ENCODE measurements at regions not wholly inside any gene's neighbourhood (a gene's known extent, or its start where the extent isn't known, plus 50 kb on each side); places are given as distances from the start of the nearest gene placed in this dataset.

DNA sequence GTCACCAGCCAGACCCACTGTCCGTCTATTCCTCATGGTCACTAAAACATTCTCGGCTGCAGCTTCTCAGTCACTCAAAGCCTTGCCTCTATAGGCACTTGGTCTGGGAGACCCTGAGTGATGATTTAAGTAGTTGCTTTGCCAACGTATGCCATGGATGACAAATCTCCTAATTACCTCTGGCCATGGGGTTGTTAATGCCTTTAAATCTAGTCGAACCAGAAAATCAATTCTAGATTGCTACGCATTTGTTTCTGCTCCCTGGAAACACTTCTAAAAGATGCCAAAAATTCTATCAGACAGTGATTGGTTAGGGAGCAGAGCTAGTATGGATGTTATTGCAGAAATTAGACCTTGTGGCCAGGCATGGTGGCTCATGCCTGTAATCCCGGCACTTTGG is 57.0 kb upstream of the RTL6 start:
- H3K27me3 Mint-ChIP-seq (ENCODE audit: low read depth), result peaks cover 71% of the 10 kb centered on the region
- H3K27ac Mint-ChIP-seq, result no peak overlapping the region
- H3K4me1 Mint-ChIP-seq, result peaks cover 3% of the 10 kb centered on the region
- H3K36me3 Mint-ChIP-seq, result no peaks in the 10 kb centered on the region
- no peak for TF ChIP-seq CTCF (IDR thresholded peaks at IDR 0.05; ENCODE audit: unreplicated experiment)
- no peak overlapping the region for H3K4me3 Mint-ChIP-seq
- H3K9me3 Mint-ChIP-seq, result peaks cover 4% of the 10 kb centered on the region
- DNase-seq (ENCODE audit: low spot score in 2 of 2, unreplicated experiment in 2 of 2), result peak in 1 of 2 experiments; percentile 16

DNA sequence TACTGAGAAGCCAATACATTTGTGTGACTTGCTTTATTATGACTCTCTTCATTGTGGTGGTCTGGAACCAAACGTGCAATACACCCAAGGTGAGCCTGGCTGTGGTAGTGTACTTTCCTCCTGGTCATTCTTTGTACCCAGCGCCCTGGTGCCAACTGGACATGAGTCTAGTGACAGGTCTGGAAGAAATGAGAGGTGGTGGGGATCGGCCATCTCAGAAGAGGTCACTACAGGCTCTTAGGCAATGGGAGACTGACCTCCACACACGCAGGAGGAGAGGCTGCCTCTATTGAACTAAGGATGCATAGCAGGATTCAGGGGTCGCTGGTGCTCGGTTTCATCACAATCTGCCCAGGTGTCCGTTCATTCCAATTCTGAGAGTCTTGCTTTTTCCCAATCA is 56.4 kb upstream of the RTL6 start:
- DNase-seq (ENCODE audit: low spot score in 2 of 2, unreplicated experiment in 2 of 2), result peak in 1 of 2 experiments; percentile 20
- no peaks in the 10 kb centered on the region for H3K36me3 Mint-ChIP-seq
- no peaks in the 10 kb centered on the region for H3K9me3 Mint-ChIP-seq
- no peak for TF ChIP-seq CTCF (IDR thresholded peaks at IDR 0.05; ENCODE audit: unreplicated experiment)
- H3K4me1 Mint-ChIP-seq, result peaks cover 6% of the 10 kb centered on the region
- no peak overlapping the region for H3K4me3 Mint-ChIP-seq
- no peak overlapping the region for H3K27ac Mint-ChIP-seq
- peaks cover 69% of the 10 kb centered on the region for H3K27me3 Mint-ChIP-seq (ENCODE audit: low read depth)

GRCh38 chr22:44550711-44551491 is 52.9 kb upstream of the RTL6 start:
- peaks cover 9% of the 10 kb centered on the region for H3K4me1 Mint-ChIP-seq
- no peak for TF ChIP-seq CTCF (IDR thresholded peaks at IDR 0.05; ENCODE audit: unreplicated experiment)

DNA sequence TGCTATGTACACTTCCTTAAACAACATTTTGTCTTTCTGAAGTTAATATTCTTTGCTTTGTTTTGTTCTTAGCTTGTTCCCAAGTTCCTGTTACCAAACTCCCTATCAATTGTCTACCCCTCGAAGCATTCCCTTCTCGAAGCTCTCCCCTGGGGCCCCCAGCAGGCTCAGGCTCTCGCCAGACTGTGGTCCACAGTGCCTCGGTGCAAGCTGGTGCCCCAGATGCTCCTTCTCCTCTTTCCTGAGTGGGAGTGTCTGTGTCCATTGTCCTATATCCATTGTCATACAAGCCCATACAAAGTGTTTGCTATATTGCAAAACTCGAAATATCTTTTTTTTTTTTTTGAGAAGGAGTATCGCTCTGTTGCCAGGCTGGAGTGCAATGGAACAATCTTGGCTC is 51.7 kb upstream of the RTL6 start:
- no peak for TF ChIP-seq CTCF (IDR thresholded peaks at IDR 0.05; ENCODE audit: unreplicated experiment)
- H3K36me3 Mint-ChIP-seq, result no peaks in the 10 kb centered on the region
- H3K4me3 Mint-ChIP-seq, result no peak overlapping the region
- peaks cover 9% of the 10 kb centered on the region for H3K4me1 Mint-ChIP-seq
- no peak overlapping the region for H3K27ac Mint-ChIP-seq
- H3K27me3 Mint-ChIP-seq (ENCODE audit: low read depth), result peaks cover 57% of the 10 kb centered on the region
- no peaks in the 10 kb centered on the region for H3K9me3 Mint-ChIP-seq
- no peak for DNase-seq (ENCODE audit: low spot score in 2 of 2, unreplicated experiment in 2 of 2)

More at GRCh38 chr22:44550711-44551491, 52.9 kb upstream of the RTL6 start:
- DNase-seq (ENCODE audit: low spot score in 2 of 2, unreplicated experiment in 2 of 2), result peak in 1 of 2 experiments; percentile 37
- no peaks in the 10 kb centered on the region for H3K9me3 Mint-ChIP-seq
- H3K36me3 Mint-ChIP-seq, result no peaks in the 10 kb centered on the region
- peaks cover 63% of the 10 kb centered on the region for H3K27me3 Mint-ChIP-seq (ENCODE audit: low read depth)
- peak overlapping the region; percentile 66 for H3K27ac Mint-ChIP-seq
- H3K4me3 Mint-ChIP-seq, result no peak overlapping the region

DNA sequence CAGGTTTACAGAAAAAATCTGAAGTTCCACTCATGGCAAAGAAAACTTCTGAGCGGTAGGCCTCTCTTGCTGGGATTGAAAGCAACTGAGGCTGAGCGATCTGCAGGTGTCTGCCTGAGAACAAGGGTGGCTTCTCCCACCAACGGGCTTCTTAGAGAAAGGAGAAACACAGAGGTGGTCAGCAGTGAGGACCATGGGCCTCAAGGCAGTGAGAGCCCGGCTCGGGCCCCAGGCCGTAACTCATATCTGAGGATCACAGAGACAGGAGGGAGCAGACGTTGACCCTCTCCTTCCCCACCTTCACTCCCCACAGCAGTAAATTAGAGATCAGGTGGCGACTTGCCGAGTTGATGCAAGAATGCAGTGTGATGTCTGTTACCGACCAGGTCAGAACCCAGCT is 50.9 kb upstream of the RTL6 start:
- Mint-ChIP-seq H3K36me3 (no peaks in the 10 kb centered on the region), H3K9me3 (no peaks in the 10 kb centered on the region), H3K27me3 (ENCODE audit: low read depth) (peaks cover 56% of the 10 kb centered on the region), H3K27ac (no peak overlapping the region), H3K4me1 (peaks cover 9% of the 10 kb centered on the region), H3K4me3 (no peak overlapping the region)
- no peak for DNase-seq (ENCODE audit: low spot score in 2 of 2, unreplicated experiment in 2 of 2)
- TF ChIP-seq CTCF (IDR thresholded peaks at IDR 0.05; ENCODE audit: unreplicated experiment), result no peak
